ENCODE measurements at regions not wholly inside any gene's neighbourhood (a gene's known extent, or its start where the extent isn't known, plus 50 kb on each side); places are given as distances from the start of the nearest gene placed in this dataset.

DNA sequence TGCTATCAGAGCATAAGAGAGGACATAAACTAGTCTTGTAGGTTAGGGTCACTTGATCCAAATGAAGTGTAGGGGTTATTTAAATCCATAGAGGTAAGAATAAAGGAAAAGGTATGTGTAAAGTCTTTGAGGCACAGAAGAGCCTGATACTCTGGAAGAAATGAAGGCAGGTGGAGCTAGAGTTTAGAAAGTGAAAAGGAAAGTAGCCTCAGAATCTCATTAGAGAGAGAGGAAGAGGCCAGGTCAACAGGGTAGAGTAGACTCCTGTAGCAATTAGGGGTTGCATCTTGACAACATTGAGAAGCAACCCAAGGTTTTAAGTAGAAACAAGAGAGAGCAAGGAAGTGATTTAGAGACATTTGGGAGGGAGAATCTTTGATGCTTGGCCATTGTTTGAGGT lies 235.2 kb upstream of the SOX9 start:
- Histone ChIP-seq H3K27me3 (ENCODE audit: low read depth) (peaks cover 12% of the 10 kb centered on the region), H3K4me3 (no peak overlapping the region), H3K4me1 (no peaks in the 10 kb centered on the region), H3K9me3 (replicated peaks) (no peaks in the 10 kb centered on the region), H3K36me3 (no peaks in the 10 kb centered on the region), H3K27ac (replicated peaks) (no peak overlapping the region)
- intact Hi-C loops (cut with micrococcal nuclease): no loop called here
- TF ChIP-seq, protein P1, sequence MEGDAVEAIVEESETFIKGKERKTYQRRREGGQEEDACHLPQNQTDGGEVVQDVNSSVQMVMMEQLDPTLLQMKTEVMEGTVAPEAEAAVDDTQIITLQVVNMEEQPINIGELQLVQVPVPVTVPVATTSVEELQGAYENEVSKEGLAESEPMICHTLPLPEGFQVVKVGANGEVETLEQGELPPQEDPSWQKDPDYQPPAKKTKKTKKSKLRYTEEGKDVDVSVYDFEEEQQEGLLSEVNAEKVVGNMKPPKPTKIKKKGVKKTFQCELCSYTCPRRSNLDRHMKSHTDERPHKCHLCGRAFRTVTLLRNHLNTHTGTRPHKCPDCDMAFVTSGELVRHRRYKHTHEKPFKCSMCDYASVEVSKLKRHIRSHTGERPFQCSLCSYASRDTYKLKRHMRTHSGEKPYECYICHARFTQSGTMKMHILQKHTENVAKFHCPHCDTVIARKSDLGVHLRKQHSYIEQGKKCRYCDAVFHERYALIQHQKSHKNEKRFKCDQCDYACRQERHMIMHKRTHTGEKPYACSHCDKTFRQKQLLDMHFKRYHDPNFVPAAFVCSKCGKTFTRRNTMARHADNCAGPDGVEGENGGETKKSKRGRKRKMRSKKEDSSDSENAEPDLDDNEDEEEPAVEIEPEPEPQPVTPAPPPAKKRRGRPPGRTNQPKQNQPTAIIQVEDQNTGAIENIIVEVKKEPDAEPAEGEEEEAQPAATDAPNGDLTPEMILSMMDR (IDR thresholded peaks at IDR 0.05; ENCODE audit: borderline replicate concordance): no peak
- DNase-seq: no peak

GRCh38 chr17:71899317-71899716 lies 221.5 kb upstream of the SOX9 start:
- Histone ChIP-seq H3K4me1 (peaks cover 7% of the 10 kb centered on the region), H3K27me3 (ENCODE audit: low read depth) (no peaks in the 10 kb centered on the region), H3K4me3 (no peak overlapping the region), H3K9me3 (replicated peaks) (peaks cover 11% of the 10 kb centered on the region), H3K36me3 (no peaks in the 10 kb centered on the region), H3K27ac (replicated peaks) (no peak overlapping the region)
- DNase-seq: no peak
- intact Hi-C loops (cut with micrococcal nuclease): no loop called here
- TF ChIP-seq, protein P1 (IDR thresholded peaks at IDR 0.05; ENCODE audit: borderline replicate concordance): no peak

GRCh38 chr17:71900621-71901229 lies 220.1 kb upstream of the SOX9 start:
- no peak overlapping the region for H3K27ac ChIP-seq (replicated peaks)
- intact Hi-C loops (cut with micrococcal nuclease): no loop called here
- no peak overlapping the region for H3K4me3 ChIP-seq
- H3K36me3 ChIP-seq: no peaks in the 10 kb centered on the region
- H3K9me3 ChIP-seq (replicated peaks): peaks cover 11% of the 10 kb centered on the region
- H3K27me3 ChIP-seq (ENCODE audit: low read depth): no peaks in the 10 kb centered on the region
- no peak for DNase-seq
- peaks cover 7% of the 10 kb centered on the region for H3K4me1 ChIP-seq
- TF ChIP-seq, protein P1 (IDR thresholded peaks at IDR 0.05; ENCODE audit: borderline replicate concordance): no peak

- H3K36me3 ChIP-seq: no peaks in the 10 kb centered on the region
- no peaks in the 10 kb centered on the region for H3K27me3 ChIP-seq (ENCODE audit: low read depth)
- H3K4me3 ChIP-seq: no peak overlapping the region
- H3K4me1 ChIP-seq: peaks cover 7% of the 10 kb centered on the region
- no peak for DNase-seq
- H3K9me3 ChIP-seq (replicated peaks): peaks cover 1% of the 10 kb centered on the region
- no peak overlapping the region for H3K27ac ChIP-seq (replicated peaks)
- intact Hi-C loops (cut with micrococcal nuclease): no loop called here
- TF ChIP-seq, protein P1 (IDR thresholded peaks at IDR 0.05; ENCODE audit: borderline replicate concordance): no peak
Measured at GRCh38 chr17:71902894-71903506, 217.8 kb upstream of the SOX9 start.

DNA sequence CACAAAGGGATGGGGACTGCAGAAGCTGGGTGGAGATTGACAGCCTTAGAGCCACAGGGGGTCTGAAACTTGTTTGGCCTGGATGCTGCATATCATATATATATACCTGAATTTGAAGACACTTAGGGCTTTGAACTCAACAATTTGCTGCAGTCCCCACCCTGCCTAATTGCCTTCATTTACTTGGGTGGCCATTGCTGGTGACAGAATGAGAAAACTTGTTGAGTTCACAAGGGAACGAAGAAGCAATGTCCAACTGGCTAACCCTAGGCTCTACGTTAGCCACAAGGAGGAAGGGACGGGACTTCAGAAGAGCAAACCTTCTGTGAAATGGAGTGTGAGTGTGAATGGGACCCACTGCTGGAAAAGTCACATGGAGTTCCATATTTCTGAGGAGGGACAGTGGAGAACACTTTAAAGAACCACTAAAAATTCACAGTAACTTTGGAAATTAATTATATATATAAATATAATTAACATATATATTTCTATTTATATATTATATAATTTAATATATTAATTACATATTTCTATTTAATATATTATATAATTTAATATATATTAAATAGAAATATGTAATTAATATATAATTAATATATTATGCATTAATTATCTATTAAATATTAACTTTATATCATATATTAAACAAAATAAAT lies 215.3 kb upstream of the SOX9 start:
- DNase-seq: no peak
- Histone ChIP-seq H3K27ac (replicated peaks) (no peak overlapping the region), H3K4me1 (peaks cover 4% of the 10 kb centered on the region), H3K27me3 (ENCODE audit: low read depth) (no peaks in the 10 kb centered on the region), H3K4me3 (no peak overlapping the region), H3K36me3 (no peaks in the 10 kb centered on the region), H3K9me3 (replicated peaks) (no peaks in the 10 kb centered on the region)
- intact Hi-C loops (cut with micrococcal nuclease): no loop called here
- TF ChIP-seq, protein P1 (IDR thresholded peaks at IDR 0.05; ENCODE audit: borderline replicate concordance): no peak
